Activated T-helper 2 cell treated with anti-CD3 and anti-CD28 coated beads, Interferon-gamma antibody, Interleukin-2, Interleukin-4, amounts not matched to agents 10 μg/mL and 5 μg/mL and 100 μg/mL, durations not matched to agents 14 hours and 24 hours and 36 hours (primary cell): ENCODE measurements at regions not wholly inside any gene's neighbourhood (a gene's known extent, or its start where the extent isn't known, plus 50 kb on each side); places are given as distances from the start of the nearest gene placed in this dataset.
"Not testable (repeated sequence)": the region's sequence is repeated elsewhere in the genome, so short reads cannot be mapped to it uniquely, and the experiment has no call there.

Source experiments
- DNase-seq: peaks from one replicate; pipeline ENCODE4 v3.0.0; 2021; ENCODE audit warnings: low spot score
- H3K27ac Mint-ChIP-seq: one replicate; pipeline ENCODE4 v1.8.0; 2021; ENCODE audit warnings: mixed read lengths
- H3K27me3 Mint-ChIP-seq: one replicate; pipeline ENCODE4 v1.8.0; 2021; ENCODE audit warnings: low read depth, mixed read lengths
- H3K36me3 Mint-ChIP-seq: one replicate; pipeline ENCODE4 v1.8.0; 2021; ENCODE audit warnings: low read depth, mixed read lengths
- H3K4me1 Mint-ChIP-seq: one replicate; pipeline ENCODE4 v1.8.0; 2021; ENCODE audit warnings: low read depth, mixed read lengths
- H3K4me3 Mint-ChIP-seq: one replicate; pipeline ENCODE4 v1.8.0; 2021; ENCODE audit warnings: low read depth, mild to moderate bottlenecking, moderate library complexity, mixed read lengths
- H3K9me3 Mint-ChIP-seq: one replicate; pipeline ENCODE4 v1.8.0; 2021; ENCODE audit warnings: mixed read lengths
- intact Hi-C: fragments of 100-400 bp; cut with micrococcal nuclease; formaldehyde crosslinking; loops from one replicate; pipeline ENCODE4 v1.15.1; 2023

- H3K36me3 Mint-ChIP-seq = peaks cover 6% of the 10 kb centered on the region
- H3K9me3 Mint-ChIP-seq = no peaks in the 10 kb centered on the region
- peak overlapping the region; percentile 34 for H3K27ac Mint-ChIP-seq
- H3K27me3 Mint-ChIP-seq = peaks cover 4% of the 10 kb centered on the region
- H3K4me1 Mint-ChIP-seq = peaks cover 57% of the 10 kb centered on the region
- H3K4me3 Mint-ChIP-seq = no peak overlapping the region
- intact Hi-C loops = loop anchor here (1.0 to 5.0 kb wide), 7 partner anchors 37 to 843 kb away; partner anchors contain the start of genes ATP1B1, BLZF1, NME7 and SCYL3
- no peak for DNase-seq
These were observed 57.1 kb upstream of the ATP1B1 start for GRCh38 chr1:169049258-169049938.

- no peak overlapping the region for H3K27ac Mint-ChIP-seq
- peaks cover 41% of the 10 kb centered on the region for H3K4me1 Mint-ChIP-seq
- peaks cover 12% of the 10 kb centered on the region for H3K27me3 Mint-ChIP-seq
These were observed 55.3 kb upstream of the ATP1B1 start for GRCh38 chr1:169051171-169051570.

GRCh38 chr1:169052171-169052570, 54.3 kb upstream of the ATP1B1 start:
- H3K9me3 Mint-ChIP-seq, DNase-seq, H3K27ac Mint-ChIP-seq, H3K4me3 Mint-ChIP-seq, H3K36me3 Mint-ChIP-seq, intact Hi-C loops: not testable (repeated sequence)
- Mint-ChIP-seq H3K4me1 (peaks cover 31% of the 10 kb centered on the region), H3K27me3 (peaks cover 12% of the 10 kb centered on the region)

More at GRCh38 chr1:169051171-169051570, 55.3 kb upstream of the ATP1B1 start:
- intact Hi-C loops = no loop called here
- DNase-seq = no peak
- H3K36me3 Mint-ChIP-seq = no peaks in the 10 kb centered on the region
- H3K9me3 Mint-ChIP-seq = no peaks in the 10 kb centered on the region
- no peak overlapping the region for H3K4me3 Mint-ChIP-seq

GRCh38 chr1:169052727-169053126, 53.8 kb upstream of the ATP1B1 start:
- intact Hi-C loops = no loop called here
- H3K9me3 Mint-ChIP-seq = no peaks in the 10 kb centered on the region
- DNase-seq = no peak
- H3K27ac Mint-ChIP-seq = no peak overlapping the region
- no peaks in the 10 kb centered on the region for H3K36me3 Mint-ChIP-seq
- peaks cover 26% of the 10 kb centered on the region for H3K4me1 Mint-ChIP-seq
- no peak overlapping the region for H3K4me3 Mint-ChIP-seq
- peaks cover 12% of the 10 kb centered on the region for H3K27me3 Mint-ChIP-seq

GRCh38 chr1:169053196-169053595, 53.3 kb upstream of the ATP1B1 start:
- Mint-ChIP-seq H3K36me3 (no peaks in the 10 kb centered on the region), H3K27ac (no peak overlapping the region), H3K4me3 (no peak overlapping the region), H3K9me3 (no peaks in the 10 kb centered on the region), H3K4me1 (peaks cover 21% of the 10 kb centered on the region), H3K27me3 (peaks cover 12% of the 10 kb centered on the region)
- no peak for DNase-seq
- intact Hi-C loops = no loop called here
